ENCODE measurements at regions not wholly inside any gene's neighbourhood (a gene's known extent, or its start where the extent isn't known, plus 50 kb on each side); places are given as distances from the start of the nearest gene placed in this dataset.

DNA sequence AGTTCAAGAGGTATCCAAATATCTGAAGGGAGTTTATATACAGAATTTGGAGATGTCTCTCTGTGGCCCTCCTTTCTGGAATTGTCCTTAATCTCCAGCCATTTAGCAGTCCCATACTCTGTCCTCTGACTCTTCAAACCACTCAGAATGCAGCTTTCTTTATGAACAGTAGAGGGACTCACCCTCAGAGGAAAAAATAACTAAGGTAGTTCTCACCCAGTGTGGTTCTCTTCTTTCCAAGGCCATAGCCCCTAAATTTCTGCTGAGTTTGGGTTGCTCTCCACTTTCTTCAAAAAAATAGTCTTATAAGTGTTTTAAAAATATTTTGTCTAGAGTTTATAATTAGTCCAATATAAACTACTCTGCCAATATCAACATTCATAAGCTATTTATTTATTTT is 369.7 kb downstream of the MATN1 start:
- no peak for DNase-seq
- intact Hi-C loops (cut with DNase I) = no loop called here

DNA sequence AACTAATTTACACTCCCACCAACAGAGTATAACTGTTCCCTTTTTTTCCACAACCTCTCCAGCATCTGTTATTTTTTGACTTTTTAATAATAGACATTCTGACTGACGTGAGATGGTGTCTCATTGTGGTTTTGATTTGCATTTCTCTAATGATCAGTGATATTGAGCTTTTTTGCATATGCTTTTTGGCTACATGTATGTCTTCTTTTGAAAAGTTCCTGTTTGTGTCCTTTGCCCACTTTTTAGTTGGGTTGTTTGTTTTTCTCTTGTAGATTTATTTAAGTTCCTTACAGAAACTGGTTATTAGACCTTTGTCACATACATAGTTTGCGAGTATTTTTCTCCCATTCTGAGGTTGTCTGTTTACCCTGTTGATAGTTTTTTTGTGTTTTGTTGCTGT is 375.2 kb downstream of the MATN1 start:
- DNase-seq = no peak
- intact Hi-C loops (cut with DNase I) = no loop called here

DNA sequence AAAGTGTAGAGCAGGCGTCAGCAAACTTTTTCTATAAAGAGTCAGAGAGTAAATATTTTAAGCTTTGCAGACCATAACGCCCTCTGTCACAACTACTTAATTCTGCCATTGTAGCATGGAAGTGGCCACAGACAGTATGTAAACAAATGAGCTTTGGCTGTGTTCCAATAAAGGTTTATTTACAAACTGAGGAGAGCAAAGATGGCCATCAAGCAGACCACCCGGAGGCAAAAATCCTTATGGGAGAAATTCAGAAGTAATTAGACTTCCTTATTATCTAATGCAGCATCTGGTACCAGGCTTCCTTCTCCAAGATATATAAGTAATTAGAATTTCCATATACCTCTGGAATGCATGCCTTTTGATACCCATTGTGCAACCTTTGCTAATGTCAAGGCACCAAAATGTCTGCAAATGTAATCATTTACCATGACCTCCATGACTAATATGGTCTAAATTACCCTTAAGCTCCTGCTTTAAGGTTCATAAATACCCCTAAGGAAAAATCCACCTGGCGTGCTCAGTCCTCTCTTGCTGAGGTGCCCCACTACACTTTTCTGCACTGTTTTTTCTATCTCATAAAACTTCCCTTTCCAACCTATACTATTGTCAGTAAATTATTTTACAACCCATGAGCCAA is 377.8 kb downstream of the MATN1 start:
- intact Hi-C loops (cut with DNase I) = no loop called here
- peak in 1 of 42 donors; percentile 12 for DNase-seq

DNA sequence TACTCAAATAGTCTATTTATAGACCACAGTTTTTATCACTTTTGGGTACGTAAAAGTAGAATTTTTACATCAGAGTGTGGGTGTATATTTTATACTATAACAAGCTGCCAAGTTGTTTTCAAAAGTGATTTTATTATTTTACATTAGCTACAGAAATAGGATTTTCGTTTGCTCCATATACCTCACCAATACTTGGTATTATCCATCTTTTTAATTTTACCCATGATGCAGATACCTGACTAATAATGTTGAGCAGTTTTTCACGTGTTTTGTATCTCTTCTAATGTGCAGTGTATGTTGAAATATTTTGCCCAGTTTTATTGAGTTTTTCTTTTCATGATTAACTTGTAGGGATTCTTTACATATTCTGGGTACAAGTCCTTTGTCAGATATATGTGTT is 379.8 kb downstream of the MATN1 start:
- DNase-seq = no peak
- intact Hi-C loops (cut with DNase I) = no loop called here

DNA sequence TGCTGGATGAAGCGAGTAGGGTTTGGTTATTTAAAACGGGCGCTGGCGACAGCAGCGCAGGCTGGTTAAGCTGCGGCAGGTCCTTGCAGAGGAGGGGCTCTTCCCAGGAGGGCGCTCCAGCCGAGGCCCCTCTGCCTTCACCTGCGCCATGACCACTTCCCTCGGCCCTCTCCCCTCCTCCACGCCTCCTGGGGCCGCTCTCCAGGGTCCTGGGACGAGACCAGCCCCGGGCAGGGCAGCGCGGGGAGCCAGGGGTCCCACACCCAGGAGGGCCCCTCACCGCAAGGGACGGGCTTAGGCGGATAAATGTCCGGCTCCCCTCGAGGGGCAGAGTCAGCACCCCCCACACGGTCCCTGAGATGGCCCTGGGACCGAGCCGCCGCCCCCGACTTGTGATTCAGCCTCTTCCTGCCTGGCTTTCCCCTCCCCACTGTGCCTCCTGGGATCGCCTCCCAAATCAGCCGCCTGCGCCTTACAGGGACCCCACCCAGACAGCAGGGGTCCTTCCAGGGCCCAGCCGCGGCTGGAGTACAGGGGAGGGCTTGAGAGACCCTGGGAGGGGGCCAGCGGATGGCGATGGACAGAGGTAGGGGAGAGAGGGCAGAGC is 380.7 kb downstream of the MATN1 start:
- intact Hi-C loops (cut with DNase I) = no loop called here
- DNase-seq = peak in 2 of 42 donors; percentile 13 to 22

DNA sequence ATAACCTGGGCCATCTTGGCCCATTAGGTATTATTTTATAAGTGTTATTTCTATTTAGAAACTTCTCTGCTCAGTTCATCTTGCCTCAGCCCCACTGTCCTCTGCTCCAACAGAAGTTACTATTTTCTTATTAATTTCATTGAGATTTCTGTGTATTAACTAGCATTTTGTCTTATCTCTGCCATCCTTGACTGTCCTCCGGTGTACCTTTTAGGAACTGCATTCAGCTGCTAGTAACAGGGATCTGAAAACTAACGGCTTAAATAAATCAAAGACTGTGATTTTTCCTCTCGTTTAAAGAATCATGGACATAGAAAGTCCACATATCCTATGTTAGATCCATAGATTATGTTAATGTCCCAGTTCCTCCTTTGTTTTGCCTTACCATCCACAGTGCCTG is 382.5 kb downstream of the MATN1 start:
- intact Hi-C loops (cut with DNase I) = no loop called here
- DNase-seq = no peak

DNA sequence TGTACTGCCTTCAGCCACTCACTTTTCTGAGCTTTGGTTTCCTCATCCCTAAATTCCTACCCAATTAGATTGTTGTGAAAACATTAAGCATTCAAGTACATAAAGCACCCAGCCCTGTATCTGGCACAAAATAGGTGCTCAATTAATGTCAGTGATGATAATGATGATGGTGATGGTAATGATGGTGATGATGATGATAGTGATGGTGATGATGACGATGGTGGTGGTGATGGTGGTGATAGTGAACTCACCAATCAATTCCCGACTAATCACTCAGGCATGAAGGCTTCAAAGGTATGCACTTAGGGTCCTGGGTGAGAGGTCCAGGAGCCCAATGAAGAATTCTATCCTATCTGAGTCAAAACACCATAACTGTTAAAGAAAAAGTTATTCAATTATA is 383.5 kb downstream of the MATN1 start:
- no peak for DNase-seq
- intact Hi-C loops (cut with DNase I) = no loop called here

DNA sequence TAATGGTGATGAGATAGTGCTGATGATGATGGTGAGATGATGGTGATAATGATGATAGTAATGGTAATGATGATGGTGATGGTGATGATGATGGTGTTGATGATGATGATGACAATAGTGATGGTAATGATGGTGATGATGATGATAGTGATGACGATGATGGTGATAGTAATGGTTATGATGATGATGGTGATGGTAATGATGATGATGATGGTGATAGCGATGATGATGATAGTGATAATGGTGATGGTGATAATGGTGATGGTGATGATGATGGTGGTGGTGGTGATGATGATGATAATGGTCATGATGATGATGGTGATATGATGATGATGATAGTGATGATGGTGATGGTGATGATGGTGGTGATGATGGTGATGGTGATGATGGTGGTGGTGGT is 384.6 kb downstream of the MATN1 start:
- DNase-seq = no peak

DNA sequence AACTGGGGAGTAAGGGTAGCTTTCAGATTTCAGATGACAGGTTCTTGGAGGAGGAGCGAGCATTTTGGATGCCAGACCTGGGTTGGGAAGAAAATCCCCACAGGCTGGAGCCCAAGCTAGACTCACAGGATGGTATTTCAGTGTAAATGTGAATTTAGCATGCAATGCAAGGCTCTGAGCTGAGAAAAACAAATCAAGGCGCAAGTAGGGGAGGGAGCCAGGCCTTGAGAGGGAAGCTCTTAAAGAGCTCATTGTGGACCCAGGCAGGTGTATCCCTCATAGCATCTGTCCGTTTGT is 386.1 kb downstream of the MATN1 start:
- DNase-seq = peak in 2 of 42 donors; percentile 13 to 15
- intact Hi-C loops (cut with DNase I) = no loop called here

More for the DNA sequence above, 384.6 kb downstream of the MATN1 start:
- intact Hi-C loops (cut with DNase I) = no loop called here

DNA sequence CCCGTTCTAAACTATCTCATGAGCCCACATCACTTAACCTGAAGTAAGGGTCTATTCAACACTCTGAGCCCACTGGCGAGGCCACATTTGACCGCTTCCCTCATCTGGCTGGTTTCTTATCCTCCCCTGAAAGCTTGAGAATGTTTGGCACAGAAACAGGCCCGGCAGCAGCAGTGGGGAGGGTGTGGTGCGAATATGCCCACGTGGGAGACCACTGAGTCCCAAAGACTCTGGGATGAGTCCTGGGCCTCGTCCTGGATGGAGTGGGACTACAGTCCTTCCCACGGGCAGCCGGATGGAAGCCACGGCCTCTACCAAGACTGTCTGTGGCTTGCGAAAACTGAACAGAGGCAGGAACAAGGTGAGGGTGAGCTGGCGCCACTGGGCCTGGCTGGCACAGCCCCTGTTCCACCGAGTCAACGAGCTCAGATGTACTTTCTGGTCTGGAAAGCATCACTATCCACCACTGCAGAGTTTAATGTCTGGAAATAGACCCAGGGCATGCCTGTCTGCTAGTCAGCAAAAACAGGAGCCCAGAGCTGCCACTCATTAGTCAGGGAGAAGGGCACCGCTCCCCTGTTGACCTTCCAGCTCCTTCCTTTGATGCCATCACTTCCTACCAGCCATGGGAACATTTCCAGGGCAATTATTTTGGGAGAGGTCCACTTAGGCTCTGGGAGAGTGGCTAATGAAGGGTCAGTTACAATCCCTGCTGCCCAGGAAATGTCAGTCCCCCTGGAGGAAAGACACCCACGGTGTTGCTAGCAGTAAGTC is 386.6 kb downstream of the MATN1 start:
- peak in 4 of 42 donors; percentile 1 to 30 (median 16) for DNase-seq
- intact Hi-C loops (cut with DNase I) = no loop called here

DNA sequence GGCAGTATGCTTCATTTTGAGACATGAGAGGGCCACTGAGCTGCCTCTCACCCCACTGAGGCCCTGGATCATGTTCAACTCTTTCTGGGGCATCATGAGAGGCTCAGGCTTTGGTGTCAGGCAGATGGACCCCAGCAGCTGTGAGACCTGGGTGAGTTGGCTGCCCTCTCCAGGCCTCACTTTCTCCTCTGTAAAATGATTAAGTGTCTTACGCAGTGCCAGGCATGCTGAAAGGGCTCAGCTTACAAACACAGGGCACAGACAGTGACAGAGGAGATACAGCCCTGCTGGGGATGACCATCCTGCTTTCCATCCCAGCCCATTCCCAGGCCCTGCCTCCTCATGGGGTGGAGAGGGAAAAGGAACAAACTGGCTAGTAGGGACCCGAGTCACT is 387.4 kb downstream of the MATN1 start:
- intact Hi-C loops (cut with DNase I) = no loop called here
- peak in 2 of 42 donors; percentile 18 to 35 for DNase-seq

DNA sequence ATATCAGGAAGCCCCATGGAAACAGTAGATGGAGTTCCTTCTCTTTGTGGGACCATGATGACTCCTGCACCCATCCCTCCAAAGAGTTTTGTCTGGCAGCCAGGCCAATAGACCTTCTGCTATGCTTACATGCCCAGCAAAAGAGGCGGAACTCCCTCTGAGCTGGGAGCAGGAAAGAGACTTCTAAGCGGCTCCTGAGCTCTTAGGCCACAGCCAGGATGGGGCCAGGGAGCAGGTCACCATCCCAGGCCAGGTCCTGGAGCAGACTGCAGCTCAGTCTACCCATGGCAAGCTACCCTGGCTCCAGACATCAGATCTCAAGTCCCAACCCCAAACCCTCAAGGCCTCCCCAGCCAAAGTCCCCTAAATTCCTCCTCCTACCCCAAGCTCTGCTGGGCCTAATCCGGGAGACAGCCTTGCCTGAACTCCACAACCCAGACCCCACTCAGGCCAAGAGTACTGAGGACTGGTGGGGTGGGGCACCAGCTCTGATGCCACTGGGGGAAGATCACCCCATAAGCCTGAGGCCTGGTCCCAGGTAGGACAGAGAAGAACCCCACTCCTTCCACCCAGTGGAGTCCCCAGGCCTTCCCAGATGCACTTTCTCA is 387.9 kb downstream of the MATN1 start:
- DNase-seq = peak in 4 of 42 donors; percentile 4 to 28 (median 21)
- intact Hi-C loops (cut with DNase I) = no loop called here

DNA sequence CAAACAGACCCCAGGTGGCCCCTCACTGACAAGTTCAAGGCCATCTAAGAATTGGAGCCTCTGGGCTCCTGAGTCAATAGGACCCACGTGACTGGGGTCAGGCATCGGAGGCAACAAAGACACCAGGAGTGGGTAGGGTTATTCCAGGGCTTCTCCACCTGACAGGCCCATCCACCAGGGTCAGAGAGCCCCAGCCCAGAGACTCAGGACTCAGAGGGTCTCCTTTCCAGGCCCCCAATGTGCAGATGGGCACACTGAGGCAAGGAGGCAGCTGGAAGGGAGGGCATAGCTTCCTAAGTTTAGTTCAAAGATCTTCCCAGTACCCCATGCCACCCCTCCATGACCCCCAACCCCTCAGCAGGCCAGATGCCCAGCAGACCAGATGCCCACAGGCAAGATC is 388.6 kb downstream of the MATN1 start:
- intact Hi-C loops (cut with DNase I) = no loop called here
- peak in 3 of 42 donors; percentile 4 to 28 (median 12) for DNase-seq

DNA sequence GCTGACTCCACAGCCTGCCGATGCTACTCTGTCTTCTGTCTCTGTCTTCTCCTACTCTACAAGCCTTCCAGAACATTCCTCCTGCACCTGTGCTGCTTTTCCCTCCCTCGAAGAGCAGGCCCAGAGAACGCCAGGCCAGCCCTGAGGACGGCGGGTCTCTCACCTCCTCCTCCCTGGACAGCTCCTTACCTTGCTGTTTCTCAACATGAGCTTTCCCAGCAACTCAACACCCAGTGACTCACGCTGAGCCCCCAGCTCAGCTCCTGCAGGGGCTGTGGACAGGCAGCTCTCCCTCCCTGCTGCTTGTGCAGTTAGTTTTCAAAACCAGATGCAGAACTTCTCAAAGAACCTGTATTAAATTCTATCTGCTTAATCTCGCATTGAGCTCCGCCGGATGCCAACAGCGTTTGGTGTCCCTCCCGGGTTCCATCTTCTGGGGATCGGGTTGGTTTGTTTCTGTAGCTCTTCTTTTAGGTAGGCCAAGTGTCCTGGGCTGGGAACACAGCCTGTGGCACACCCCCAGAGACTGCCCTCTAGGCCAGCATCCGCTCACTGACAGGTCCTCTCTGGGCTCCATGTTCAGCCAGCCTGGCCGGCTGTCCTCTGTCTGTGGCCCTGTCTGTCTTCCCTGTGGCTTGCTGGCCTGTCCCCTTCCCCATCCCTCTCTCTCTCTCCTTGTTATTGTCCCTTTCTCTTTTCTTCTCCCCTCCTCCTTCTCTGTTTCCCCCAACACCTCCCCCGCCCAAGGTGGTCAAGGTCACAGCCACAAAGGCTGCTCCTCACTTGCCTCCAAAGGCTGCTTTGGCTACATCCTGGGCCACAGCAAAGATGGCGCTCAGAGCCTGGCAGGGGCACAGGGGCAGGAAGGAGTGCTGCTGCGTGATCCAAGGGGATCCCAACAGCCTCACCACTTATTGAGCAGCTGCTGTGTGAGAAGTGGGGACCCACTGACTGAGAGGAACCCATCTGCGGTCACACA is 391.0 kb downstream of the MATN1 start:
- peak in 2 of 42 donors; percentile 27 to 39 for DNase-seq
- intact Hi-C loops (cut with DNase I) = no loop called here

DNA sequence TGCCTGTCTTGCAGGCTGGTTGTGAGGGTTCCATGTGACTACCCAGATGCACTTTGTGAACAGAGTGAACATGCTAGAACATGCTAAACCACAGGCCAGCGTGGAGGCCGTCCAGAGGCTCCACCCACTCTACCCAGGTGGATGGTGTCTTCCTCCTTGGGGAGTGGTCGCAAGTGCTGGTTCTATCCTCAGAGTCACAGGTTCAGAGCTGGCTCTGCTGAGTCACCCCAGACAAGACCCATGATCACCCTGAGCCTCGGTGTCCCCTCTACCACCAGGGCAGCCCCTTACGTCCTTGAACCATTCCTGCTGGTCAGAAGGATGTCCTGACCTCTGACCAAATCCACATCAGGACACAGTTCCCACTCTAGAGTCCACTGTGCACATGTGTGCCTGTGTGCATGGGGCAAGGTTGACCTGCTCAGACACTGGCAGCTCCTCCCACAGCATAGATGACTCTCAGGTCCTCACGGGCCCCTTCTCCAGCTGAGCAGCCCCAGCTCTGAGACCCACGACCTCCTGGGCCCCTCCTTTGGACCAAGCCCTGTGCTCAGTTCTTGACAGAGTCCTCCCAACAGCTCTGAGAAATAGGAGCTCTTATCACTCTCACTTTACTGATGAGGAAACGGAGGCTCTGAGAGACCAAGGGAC is 391.8 kb downstream of the MATN1 start:
- intact Hi-C loops (cut with DNase I) = no loop called here
- peak in 1 of 42 donors; percentile 24 for DNase-seq

DNA sequence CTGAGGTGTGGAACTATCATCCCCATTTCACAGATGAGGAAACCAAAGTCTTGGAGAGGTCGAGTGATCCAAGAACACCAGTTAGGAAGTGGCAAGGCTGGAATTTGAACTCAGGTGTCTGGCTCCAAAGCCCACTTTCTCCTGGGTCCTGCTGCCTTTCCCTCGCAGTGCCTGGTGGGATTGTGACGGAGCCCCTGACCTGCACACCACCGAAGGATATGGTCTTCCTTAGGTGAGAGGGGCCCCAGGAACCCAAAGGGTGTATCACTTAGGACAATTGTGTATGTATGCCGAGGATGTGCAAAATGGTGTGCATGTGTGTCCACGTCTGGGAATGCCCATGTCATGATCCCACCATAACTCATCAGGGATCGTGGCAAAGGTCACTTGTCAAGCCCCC is 392.7 kb downstream of the MATN1 start:
- intact Hi-C loops (cut with DNase I) = no loop called here
- peak in 1 of 42 donors; percentile 9 for DNase-seq

DNA sequence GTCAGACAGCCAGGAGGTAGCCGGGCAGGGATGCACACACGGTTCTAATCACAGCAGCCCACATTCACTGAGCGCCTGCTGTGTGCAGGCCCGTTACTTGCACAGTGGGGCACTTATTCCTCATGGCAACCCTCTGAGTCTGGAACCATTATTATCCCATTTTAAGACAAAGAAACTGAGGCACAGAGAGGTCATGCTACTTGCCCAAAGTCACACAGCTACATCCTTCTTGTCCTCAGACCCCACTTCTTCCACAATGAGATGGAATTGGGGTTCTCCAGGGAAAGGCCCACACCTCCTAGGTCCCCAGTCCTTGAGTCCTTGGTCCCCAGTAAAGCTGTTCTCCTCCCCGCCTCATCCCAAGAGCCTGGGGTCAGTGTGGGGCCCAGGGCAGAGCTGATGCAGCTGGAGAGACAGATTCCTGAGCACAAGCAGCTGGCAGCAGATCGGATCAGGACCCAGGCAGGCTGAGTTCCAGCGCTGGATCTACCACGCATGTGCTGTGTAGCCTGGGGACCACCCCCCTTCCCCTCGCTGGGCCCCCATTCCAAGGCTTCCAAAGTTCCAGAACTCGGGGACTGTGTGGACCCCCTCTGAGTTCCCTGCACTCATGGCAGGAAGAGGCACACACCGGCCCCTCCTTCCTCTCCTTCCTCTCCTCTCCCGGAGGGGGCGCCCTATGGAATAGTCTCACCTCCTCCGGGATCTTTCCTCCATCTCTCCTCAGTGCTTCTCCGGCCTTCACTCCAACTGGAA is 393.4 kb downstream of the MATN1 start:
- intact Hi-C loops (cut with DNase I) = no loop called here
- DNase-seq = peak in 1 of 42 donors; percentile 9

DNA sequence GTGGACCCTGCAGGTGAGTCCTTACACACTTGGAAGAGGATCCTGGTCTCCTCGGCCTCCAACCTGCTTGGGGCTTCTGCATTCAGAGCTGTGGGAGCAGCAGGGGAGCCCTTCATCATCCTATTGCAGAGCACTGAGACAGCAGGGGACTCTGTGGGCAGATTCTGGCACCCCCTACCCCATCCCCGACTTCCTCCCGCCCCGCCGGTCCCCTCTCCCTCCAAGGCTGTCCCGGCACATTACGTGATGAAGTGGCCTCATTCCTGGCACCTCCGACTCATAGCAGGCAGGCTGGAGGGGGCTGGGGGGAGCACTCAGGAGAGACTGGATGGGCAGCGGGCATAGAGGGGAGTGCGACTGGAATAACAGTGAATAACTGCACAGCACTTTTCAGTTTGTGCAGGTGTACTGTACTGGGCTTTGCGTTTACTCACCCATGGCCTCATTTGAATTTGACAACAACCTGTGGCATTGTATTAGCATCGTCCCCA is 394.1 kb downstream of the MATN1 start:
- intact Hi-C loops (cut with DNase I) = no loop called here
- DNase-seq = peak in 1 of 42 donors; percentile 27

Measured in head of caudate nucleus (tissue), 42 donors.